H1 (cell line): ENCODE measurements at regions not wholly inside any gene's neighbourhood (a gene's known extent, or its start where the extent isn't known, plus 50 kb on each side); places are given as distances from the start of the nearest gene placed in this dataset.

Experiments used
- ASH2L ChIP-seq: fragments of 200-600, 300-600 bp; sonication (generic); IDR thresholded peaks from one replicate; pipeline ENCODE4 v1.7.1; 2017; ENCODE audit warnings: low read length
- CBX5 ChIP-seq: fragments of 300-800, 300-1000 bp; sonication (generic); IDR thresholded peaks from 2 replicates; pipeline ENCODE4 v1.7.1; 2016; ENCODE audit warnings: antibody characterized with exemption, low read length, low read depth
- CHD2 ChIP-seq: IDR thresholded peaks from 2 replicates; pipeline ENCODE4 v1.6.1; 2012; ENCODE audit warnings: low read length, improper control_type of control experiment
- EP300 ChIP-seq, 2 experiments: IDR thresholded peaks; 1 replicate in 1 of 2; 2 replicates in 1 of 2; pipeline ENCODE4 v1.6.1; 2011 to 2012; ENCODE audit warnings: low read depth in 2 of 2, low read length in 2 of 2, mild to moderate bottlenecking in 2 of 2, borderline replicate concordance in 1 of 2, inconsistent platforms in 1 of 2, moderate library complexity in 1 of 2
- RNF2 ChIP-seq: fragments of 200-900, 300-1000 bp; sonication (generic); IDR thresholded peaks from 2 replicates; pipeline ENCODE4 v1.7.1; 2016; ENCODE audit warnings: borderline replicate concordance, low read depth, mild to moderate bottlenecking, antibody characterized with exemption, low read length; ENCODE audit not compliant: poor library complexity, severe bottlenecking; ENCODE audit errors: missing control alignments
- RXRA ChIP-seq: IDR thresholded peaks from 2 replicates; pipeline ENCODE4 v1.6.1; 2011; ENCODE audit warnings: low read depth, mild to moderate bottlenecking, low read length, moderate library complexity; ENCODE audit not compliant: insufficient read depth
- TEAD4 ChIP-seq: IDR thresholded peaks from 2 replicates; pipeline ENCODE4 v1.6.1; 2012; ENCODE audit warnings: low read depth, low read length, inconsistent platforms, mixed read lengths
- YY1 ChIP-seq: IDR thresholded peaks from 2 replicates; pipeline ENCODE4 v1.6.1; 2011; ENCODE audit warnings: low read depth, mild to moderate bottlenecking, low read length
- TF ChIP-seq, protein P1 (sequence below): fragments of 300-600 bp; sonication (generic); IDR thresholded peaks from 2 replicates; pipeline ENCODE4 v1.7.1; 2012; ENCODE audit warnings: low read length, moderate library complexity, mild to moderate bottlenecking, inconsistent platforms; ENCODE audit not compliant: insufficient replicate concordance

DNA sequence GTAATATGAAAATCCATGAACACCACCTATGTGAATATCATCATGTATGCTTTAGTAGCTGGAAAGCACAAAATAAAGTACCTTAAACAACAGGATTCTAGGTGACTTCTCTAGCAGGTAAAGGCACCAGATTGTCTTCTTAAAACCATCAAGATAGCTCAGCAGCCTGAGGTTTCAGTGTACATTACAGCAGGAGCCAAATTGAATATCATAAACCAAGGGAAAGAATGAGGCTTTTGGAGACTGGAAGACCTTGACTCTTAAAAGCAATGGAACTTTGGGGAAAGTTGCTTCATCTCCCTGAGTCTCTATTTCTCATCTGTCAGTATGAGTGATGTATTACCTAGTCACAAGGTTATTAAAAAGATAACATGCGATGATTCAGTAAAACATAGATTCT, 429.7 kb upstream of the SPHKAP start (continued):
- TF ChIP-seq, protein P1, sequence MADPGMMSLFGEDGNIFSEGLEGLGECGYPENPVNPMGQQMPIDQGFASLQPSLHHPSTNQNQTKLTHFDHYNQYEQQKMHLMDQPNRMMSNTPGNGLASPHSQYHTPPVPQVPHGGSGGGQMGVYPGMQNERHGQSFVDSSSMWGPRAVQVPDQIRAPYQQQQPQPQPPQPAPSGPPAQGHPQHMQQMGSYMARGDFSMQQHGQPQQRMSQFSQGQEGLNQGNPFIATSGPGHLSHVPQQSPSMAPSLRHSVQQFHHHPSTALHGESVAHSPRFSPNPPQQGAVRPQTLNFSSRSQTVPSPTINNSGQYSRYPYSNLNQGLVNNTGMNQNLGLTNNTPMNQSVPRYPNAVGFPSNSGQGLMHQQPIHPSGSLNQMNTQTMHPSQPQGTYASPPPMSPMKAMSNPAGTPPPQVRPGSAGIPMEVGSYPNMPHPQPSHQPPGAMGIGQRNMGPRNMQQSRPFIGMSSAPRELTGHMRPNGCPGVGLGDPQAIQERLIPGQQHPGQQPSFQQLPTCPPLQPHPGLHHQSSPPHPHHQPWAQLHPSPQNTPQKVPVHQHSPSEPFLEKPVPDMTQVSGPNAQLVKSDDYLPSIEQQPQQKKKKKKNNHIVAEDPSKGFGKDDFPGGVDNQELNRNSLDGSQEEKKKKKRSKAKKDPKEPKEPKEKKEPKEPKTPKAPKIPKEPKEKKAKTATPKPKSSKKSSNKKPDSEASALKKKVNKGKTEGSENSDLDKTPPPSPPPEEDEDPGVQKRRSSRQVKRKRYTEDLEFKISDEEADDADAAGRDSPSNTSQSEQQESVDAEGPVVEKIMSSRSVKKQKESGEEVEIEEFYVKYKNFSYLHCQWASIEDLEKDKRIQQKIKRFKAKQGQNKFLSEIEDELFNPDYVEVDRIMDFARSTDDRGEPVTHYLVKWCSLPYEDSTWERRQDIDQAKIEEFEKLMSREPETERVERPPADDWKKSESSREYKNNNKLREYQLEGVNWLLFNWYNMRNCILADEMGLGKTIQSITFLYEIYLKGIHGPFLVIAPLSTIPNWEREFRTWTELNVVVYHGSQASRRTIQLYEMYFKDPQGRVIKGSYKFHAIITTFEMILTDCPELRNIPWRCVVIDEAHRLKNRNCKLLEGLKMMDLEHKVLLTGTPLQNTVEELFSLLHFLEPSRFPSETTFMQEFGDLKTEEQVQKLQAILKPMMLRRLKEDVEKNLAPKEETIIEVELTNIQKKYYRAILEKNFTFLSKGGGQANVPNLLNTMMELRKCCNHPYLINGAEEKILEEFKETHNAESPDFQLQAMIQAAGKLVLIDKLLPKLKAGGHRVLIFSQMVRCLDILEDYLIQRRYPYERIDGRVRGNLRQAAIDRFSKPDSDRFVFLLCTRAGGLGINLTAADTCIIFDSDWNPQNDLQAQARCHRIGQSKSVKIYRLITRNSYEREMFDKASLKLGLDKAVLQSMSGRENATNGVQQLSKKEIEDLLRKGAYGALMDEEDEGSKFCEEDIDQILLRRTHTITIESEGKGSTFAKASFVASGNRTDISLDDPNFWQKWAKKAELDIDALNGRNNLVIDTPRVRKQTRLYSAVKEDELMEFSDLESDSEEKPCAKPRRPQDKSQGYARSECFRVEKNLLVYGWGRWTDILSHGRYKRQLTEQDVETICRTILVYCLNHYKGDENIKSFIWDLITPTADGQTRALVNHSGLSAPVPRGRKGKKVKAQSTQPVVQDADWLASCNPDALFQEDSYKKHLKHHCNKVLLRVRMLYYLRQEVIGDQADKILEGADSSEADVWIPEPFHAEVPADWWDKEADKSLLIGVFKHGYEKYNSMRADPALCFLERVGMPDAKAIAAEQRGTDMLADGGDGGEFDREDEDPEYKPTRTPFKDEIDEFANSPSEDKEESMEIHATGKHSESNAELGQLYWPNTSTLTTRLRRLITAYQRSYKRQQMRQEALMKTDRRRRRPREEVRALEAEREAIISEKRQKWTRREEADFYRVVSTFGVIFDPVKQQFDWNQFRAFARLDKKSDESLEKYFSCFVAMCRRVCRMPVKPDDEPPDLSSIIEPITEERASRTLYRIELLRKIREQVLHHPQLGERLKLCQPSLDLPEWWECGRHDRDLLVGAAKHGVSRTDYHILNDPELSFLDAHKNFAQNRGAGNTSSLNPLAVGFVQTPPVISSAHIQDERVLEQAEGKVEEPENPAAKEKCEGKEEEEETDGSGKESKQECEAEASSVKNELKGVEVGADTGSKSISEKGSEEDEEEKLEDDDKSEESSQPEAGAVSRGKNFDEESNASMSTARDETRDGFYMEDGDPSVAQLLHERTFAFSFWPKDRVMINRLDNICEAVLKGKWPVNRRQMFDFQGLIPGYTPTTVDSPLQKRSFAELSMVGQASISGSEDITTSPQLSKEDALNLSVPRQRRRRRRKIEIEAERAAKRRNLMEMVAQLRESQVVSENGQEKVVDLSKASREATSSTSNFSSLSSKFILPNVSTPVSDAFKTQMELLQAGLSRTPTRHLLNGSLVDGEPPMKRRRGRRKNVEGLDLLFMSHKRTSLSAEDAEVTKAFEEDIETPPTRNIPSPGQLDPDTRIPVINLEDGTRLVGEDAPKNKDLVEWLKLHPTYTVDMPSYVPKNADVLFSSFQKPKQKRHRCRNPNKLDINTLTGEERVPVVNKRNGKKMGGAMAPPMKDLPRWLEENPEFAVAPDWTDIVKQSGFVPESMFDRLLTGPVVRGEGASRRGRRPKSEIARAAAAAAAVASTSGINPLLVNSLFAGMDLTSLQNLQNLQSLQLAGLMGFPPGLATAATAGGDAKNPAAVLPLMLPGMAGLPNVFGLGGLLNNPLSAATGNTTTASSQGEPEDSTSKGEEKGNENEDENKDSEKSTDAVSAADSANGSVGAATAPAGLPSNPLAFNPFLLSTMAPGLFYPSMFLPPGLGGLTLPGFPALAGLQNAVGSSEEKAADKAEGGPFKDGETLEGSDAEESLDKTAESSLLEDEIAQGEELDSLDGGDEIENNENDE, result no peak
- no peak for TF ChIP-seq TEAD4
- no peak for TF ChIP-seq ASH2L
- no peak for TF ChIP-seq RXRA
- no peak for TF ChIP-seq CHD2
- no peak for TF ChIP-seq RNF2
- TF ChIP-seq YY1, result no peak
- no peak for TF ChIP-seq EP300 (IDR thresholded peaks at IDR 0.05; ENCODE audit: borderline replicate concordance in 1 of 2, low read depth in 2 of 2, low read length in 2 of 2)
- TF ChIP-seq CBX5, result no peak
